GM12891 (cell line): ENCODE measurements at regions not wholly inside any gene's neighbourhood (a gene's known extent, or its start where the extent isn't known, plus 50 kb on each side); places are given as distances from the start of the nearest gene placed in this dataset.

Source experiments
- PAX5 ChIP-seq: IDR thresholded peaks from 2 replicates; pipeline ENCODE4 v1.6.1; 2011; ENCODE audit warnings: low read length, moderate library complexity, mild to moderate bottlenecking; ENCODE audit not compliant: insufficient read depth, severe bottlenecking
- POLR2A ChIP-seq: IDR thresholded peaks from 2 replicates; pipeline ENCODE4 v1.6.1; 2011; ENCODE audit warnings: low read depth, low read length, control low read depth
- POLR2AphosphoS5 ChIP-seq: IDR thresholded peaks from 2 replicates; pipeline ENCODE4 v1.6.1; 2011; ENCODE audit warnings: low read depth, low read length, control low read depth
- TAF1 ChIP-seq: IDR thresholded peaks from 2 replicates; pipeline ENCODE4 v1.6.1; 2011; ENCODE audit warnings: low read depth, low read length, control low read depth

DNA sequence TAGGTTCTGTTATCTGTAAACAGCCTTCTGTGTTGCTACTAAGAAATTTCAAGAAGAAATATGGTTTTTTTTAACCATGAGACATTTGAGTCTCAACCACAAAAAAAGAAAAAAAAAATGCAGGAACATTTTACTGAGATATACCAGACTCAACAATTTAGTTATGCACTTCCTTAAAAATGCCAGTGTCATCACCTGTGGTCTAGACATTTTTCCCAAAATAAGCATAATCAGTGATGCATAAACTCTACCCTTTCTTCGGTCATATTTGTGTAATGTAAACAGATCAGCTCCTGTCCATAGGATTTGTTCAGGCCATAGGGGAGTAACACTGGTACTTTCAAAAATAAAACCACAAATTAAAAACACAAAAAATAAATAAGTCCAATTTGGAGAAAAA lies 122.6 kb upstream of the TNFSF4 start:
- no peak for TF ChIP-seq POLR2A
- TF ChIP-seq TAF1: no peak
- TF ChIP-seq POLR2AphosphoS5: no peak
- TF ChIP-seq PAX5: no peak
